GM19351 (cell line): ENCODE measurements at regions not wholly inside any gene's neighbourhood (a gene's known extent, or its start where the extent isn't known, plus 50 kb on each side); places are given as distances from the start of the nearest gene placed in this dataset.

ENCODE experiments used
- ATAC-seq: cut with Tn5 transposase; IDR thresholded peaks from one replicate; pipeline ENCODE4 v1.9.1; 2021; ENCODE audit warnings: mild to moderate bottlenecking, moderate library complexity; ENCODE audit not compliant: unreplicated experiment

DNA sequence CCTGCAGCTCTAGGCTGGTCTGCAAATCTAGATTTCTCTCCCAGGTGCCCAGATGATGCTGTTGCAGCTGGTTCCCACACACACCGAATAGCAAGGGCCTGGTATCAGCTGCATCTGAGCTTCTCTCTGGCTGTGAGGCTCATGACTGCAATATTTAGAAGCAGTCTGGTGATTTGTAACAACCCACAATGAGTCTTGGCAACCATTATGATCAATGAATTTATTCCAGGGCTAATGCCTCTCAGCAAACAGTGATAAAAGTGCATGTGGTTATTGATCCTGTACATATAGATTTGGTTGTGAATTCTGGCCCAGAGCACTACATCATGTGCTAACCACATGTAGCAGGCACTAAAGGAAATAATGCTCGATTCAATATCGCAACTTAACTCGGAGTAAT is 114.3 kb downstream of the ASCL4 start:
- no peak for ATAC-seq

DNA sequence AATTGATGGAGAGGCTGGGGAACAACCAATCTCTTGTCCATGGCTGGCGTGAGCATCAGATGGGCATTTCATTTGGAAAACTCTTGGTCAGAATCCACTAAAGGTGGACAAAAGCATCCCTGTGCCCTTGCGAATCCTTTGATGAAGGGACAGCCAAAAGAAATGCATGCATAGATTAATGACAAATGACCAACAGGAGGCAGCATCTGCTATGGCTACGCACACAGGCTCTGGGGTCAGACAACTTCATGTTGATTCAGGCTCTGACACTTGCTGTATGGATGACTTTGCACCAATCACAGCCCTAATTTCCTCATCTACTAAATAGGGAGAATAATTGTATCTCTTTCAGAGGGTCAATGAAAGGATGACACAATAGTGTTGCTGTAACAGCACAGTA is 117.5 kb downstream of the ASCL4 start:
- ATAC-seq = no peak

DNA sequence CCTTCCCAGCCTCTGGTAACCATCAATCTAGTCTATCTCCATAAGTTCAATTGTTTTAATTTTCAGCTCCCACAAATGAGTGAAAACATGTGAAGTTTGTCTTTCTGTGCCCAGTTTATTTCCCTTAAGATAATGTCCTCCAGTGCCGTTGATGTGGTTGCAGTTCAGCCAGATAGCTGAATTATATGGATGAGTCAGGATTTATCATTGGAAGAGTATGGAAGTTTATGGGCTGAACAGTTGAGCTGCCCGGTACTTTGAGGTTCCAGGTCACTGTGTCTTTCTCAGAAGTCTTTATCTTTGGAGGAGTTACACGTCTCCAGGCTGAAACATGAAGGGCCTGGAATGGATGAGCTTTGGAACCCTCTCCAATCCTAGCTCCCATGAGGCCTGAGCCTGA is 120.1 kb downstream of the ASCL4 start:
- ATAC-seq = no peak

DNA sequence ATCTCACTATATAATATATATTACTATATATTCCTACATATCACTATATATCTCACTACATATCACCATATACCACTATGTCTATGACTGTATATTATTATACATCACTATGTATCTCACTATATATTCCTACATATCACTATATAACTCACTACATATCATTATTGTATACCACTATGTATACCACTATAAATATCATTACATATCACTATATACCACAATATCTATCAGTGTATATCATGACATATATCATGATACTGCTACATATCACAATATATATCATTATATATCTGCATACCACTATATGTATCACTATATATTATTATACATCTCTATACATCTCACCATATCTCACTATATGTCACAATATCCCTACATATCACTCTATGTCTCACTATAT is 121.5 kb downstream of the ASCL4 start:
- ATAC-seq = no peak

DNA sequence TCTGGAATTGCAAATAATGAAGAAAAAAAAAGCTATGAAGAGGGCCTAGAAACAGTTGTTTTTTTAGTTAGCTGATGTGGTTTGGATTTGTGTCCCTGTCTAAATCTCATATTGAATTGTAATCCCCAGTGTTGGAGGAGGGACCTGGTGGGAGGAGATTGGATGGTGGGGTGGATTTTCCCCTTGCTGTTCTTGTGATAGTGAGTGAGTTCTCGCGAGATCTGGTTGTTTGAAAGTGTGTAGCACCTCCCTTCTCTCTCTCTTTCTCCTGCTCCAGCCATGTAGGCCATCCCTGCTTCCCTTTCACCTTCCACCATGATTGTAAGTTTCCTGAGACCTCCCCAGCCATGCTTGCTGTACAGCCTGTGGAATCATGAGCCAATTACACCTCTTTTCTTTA is 126.1 kb downstream of the ASCL4 start:
- no peak for ATAC-seq

DNA sequence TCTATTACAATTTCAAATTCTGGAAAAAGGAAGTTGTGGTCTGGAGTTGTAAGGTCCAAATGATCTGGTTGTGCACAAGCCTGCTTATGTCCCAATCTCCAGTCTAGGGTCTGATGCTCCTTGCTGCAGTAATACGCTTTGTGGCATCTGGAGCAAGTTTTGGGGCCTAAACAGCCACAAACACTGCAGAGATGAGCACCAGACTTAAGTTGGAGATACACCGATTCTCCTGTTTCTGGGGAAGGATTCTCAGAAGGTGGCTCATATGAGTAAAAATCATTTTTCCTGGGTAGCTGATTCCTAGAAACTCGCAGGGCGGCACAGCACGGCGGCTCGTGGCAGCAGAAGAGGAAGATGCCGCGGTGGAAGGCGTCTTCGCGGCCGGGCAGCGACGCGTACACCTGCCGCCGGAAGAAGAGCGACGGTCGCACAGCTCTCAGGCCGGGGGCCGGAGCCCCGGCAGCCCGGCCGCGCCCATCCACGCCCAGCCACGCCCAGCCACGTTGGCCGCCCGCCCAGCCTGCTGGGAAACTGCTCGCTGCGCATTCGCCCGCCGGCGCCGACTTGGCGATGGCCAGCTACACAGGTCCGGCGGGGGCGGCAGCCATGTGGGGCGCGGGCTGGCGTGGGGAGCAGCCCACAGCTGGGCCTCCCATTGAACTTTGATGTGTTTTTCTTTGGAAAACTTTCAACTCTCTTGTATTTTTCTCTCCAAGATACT is 129.0 kb downstream of the ASCL4 start:
- ATAC-seq = peak; percentile 97

DNA sequence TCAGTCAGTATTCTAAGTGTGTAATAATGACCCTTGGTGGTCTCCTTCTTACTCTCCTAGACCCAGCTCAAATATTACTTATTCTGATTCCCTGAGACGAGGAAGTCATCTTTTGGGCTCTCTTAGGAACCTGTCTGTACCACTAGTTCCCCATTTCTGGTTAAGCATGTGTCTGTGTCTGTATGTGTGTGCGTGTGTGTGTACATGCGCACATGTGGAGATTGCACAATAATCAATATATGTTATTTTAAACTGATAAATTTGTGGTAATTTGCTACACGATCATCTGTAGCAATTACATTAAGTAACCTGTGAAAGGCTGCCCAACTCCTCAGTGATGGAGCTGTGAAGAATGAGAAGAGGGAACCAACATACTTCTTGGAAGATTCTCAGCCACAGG is 132.2 kb downstream of the ASCL4 start:
- ATAC-seq = no peak

DNA sequence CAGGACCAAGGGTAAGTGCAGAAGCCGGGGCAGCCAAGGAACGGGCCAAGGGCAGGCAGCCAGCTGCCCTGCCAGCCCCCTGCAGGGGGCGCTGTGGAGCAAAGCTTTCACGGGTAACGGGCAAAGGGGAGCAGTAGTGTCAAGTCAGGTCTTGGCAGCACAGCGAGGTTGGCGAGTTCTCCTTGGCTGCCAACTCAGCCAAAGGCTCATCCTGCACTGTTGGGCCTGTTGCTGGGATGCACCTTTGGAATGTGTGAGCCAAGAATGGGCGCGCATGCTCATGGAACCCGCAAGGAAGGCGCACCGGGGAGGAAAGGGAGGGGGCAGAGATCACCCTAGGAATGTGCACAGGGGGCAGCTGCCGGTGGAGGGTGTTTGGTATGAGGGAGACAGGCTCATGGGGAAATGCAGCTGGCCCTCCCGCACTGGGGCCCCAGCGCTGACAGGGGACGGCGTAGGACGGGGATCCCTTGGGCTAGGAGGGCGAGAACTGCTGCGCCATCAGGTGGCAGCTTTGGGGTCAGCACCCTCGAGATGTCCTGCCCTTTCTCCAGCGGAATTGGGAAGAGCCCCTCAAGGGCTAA is 138.0 kb downstream of the ASCL4 start:
- peak; percentile 81 for ATAC-seq

DNA sequence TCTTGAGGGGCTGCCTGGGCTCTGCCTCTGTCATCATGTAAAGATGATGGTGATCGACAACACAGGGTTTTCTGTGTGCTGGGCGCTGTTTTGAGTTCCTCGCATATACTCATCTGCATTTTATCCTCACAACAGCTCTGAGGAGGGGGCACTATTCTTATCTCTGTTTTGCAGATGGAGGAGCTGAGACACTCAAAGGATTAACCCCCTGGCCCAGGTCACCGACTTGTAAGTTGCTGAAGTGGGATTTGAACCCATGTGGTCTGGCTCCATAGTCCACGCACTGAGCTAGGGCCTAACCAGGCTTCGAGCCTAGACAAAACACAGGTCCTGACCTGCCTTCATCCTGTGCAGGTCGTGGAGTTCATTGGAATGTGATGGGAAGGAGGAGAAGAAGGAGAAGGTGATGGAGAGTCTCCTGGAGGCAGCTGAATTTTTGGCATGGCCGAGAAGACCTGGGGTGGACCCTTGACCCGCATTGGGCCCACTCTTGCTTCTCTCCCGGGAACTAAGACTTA is 140.0 kb downstream of the ASCL4 start:
- no peak for ATAC-seq

DNA sequence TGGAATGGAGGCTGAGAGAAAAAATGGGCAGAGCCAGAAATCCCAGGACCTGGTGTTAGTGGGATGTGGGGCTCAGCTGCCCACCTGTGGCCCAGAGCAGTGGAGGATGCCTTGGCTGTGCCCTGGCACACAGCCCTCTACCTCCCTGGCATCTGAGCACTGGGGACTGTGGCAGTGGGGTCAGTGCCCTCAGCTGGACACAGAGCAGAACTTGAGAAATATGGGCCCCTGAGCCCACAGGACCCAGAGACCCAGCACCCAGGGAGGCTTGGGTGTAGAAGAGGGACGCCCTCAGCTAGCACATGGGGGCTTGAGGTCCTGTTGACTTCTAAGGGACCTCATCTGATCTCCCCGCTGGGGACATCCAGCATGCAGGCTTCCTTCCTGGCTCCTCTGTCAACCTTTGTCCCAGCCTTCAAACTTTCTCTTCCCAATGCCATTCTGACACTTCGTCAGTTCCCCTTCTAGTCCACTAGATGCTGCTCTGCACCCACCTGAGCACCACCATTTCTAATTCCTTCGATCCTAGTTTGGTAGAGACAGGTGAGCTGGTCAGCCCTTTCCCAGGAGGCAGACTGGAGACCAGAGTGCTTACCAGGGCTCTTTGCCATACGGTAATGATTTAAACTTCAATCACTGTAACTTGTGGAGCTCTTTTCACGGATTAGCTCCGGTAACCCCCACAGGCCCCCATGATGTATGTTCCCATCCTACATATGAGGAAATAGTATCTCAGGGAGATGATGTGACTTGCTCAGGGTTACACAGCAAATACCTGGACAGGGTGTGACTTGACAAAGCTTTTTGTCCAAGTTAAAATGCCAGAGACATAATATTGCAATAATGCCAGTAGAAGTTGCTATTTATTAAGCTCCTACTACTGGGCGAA is 143.7 kb downstream of the ASCL4 start:
- no peak for ATAC-seq

DNA sequence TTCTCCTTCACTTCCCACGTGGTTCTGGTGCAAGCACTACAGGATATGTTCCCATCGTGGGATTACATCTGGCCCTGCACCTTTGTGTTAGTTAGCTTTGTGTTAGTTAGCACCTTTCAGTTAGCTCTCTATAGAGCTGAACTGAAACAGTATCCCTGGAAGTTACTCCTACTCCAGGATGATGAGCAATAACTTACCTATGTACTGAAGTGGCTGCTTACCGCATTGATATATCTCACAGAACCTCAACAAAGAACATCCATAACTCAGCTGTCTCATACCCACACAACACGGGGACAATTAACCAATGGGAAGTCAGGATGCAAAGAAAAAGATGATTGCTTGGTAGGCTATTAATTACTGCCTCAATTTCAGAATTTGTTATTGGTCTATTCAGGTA is 146.6 kb downstream of the ASCL4 start:
- ATAC-seq = no peak

DNA sequence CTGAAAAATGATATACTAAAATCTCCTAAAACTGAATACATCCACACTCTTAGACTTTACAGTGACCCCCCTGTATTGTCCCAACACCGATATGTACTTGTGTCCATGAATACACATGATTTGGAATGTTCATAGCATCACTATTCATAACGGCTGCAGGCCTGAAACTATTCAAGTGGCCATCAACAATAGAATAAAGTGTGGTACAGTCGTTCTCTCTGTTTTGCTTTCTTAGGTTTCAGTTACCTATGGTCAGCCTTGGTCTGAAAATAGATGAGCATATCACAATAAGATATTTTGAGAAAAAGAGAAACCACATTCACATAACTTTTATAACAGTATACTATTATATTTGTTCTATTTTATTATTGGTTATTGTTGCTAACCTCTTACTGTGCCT is 150.6 kb downstream of the ASCL4 start:
- no peak for ATAC-seq

DNA sequence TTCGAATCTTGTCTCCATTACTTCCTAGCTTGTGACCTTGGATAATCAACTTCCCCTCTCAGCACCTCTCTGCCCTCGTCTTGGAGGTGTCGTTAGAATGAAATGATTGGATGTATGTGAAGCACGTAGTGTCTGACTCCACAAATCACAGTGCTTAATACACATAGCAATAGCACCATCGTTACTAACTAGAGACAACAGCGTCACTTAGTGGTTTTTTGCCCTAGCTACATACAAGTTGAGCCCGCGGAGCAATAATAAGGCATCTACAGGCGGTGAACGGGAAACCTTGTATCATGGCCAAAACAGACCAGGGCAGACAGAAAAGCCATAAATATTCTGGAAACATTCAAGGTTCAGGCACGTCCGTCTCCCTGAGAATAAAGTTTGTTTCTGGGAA is 154.9 kb downstream of the ASCL4 start:
- no peak for ATAC-seq

DNA sequence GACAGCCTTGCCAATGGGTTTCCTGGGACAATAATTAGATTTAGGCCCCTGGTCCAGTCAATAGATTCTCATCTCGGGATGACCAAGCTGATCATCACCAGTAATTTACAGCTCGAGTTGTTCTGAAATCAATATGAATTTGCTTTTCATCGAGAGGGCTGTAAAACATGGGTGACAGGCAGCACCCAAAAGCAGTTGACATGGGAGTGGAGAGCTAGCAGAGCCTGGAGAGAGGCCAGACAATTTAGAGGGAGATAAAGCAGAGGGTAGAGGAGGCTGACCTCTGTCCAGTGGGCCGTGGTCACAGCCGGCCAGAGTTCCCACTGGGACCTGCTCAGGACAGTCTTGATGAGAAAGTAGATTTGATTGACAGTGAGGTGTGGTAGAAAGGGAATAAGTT is 157.3 kb downstream of the ASCL4 start:
- ATAC-seq = no peak

DNA sequence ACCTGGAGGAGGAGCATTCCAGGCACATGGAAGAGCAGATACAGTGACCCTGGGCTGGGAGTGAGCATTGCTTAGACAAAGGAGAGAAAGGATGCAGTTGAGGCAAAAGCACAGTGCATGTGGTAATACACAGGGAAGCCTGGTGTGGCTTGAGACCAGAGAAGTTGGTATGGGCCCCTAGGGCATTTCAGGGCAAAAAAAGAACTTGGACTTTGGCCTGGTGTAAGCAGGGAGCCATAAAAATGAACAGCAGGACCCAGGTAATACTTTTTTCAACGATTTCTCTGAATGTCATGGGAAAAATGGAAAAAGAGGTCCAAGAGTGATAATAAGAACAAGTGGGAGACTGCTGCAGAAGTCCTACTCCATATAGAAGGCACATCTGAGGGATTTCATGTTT is 163.9 kb downstream of the ASCL4 start:
- ATAC-seq = no peak

DNA sequence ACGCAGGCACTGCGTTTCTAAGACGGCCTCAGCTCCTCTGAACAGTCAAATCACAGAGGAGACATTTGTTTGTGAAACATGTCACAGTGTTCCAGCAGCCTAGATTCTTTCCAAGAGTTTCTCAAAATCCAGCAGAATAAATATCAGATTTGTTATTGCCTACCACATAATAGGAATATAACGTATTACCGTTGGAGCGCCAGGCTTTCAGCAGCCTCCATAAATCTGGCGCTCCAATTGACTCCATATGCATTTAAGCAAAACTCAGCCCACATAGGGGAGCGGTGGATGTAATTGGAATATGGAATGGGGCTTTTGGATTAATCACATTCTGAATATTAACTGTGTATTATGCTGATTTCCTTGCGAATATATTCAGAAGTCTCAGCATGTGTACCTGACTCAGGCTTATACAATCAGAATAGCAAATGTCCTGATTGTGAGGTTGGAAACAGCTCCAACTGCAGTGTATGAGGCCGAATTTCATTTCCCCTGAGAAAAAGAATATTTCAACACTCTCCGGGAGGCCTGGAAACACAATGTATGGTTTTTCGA is 174.0 kb downstream of the ASCL4 start:
- ATAC-seq = no peak

DNA sequence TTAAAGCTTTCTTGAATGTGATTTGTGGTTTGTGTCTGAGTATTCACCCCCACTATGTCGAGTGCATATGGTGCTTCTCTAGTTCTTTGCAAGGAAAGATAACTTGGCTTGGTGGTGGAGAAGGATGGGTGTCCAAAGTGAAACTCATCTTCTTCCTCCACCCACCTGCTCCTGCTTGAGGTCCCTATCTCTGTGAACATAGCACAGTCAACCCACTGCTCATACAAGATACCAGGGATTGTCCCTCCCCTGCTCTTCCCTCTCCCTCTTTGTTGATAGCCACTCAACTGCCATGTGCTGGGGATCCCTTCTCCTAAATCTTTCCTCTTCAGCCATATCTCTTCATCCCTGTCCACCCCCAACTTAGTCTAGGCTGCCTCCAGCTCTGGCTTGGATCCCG is 176.5 kb downstream of the ASCL4 start:
- ATAC-seq = no peak

DNA sequence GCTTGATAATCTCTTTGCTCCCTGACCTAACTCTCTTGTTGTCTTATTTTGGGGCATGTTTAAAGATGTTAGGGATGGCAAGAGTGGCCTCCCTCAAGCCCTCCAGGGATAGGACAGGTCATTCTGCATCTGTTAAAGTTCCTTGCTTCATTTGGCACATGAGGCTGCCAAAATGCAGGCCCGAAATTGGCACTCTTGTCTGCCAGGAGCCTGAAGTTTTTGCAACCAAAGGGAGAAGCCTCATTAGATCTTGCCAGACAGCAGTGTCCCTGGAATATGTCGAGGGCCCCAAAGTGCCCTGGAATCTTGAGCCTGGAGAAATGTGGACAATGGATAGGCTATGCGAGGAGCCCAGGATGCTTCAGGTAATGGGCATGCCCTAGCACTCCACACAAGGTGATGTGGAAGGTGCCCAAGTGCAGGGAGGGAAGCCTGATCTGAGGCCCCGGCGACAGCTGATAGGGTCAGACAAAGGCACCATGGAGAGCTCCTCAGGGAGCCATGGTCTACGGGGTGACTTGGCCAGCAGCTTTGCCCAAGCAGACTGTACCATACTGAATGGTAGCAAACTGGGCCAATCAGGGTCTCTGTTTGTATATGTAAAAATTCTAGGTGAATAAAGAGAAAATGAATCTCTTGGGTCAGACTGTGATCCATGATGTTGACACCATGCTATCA is 173.0 kb upstream of the WSCD2 start:
- no peak for ATAC-seq

DNA sequence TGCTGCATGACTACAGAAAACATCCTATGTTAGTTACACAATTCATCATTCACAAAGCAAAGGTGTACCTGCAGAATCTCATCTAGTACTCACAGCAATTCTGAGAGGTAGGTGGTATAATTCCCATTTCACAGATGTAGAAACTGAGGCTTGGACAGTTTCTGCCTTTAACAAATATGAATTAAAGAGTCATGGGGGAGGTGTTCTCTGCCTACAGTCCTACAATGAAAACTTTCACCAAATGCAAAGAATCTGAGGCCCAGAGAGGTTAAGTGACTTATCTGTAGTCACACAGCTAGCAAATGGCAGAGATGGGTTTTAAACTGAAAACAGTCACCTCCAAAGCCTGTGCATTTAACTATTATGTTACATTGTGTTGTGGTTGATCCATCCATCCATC is 171.6 kb upstream of the WSCD2 start:
- ATAC-seq = no peak

DNA sequence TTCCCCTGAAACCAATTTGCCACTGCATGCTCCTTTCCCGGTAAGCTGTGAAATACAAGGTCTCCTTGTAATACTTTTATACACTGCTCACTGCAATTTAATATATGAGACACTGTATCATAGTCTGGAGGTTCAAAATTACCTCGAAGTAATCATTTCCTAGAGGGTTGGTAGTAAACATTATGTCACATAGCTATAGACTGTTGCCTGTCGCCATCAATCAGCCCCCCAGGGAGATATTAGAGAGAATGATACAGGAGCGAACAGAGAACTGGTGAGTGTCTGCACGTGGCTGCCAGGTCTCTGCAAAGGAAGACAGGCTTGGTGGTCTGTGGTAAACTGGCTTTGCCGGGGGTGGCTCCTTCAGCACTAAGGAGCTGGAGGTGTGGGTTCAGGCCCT is 165.5 kb upstream of the WSCD2 start:
- ATAC-seq = no peak

DNA sequence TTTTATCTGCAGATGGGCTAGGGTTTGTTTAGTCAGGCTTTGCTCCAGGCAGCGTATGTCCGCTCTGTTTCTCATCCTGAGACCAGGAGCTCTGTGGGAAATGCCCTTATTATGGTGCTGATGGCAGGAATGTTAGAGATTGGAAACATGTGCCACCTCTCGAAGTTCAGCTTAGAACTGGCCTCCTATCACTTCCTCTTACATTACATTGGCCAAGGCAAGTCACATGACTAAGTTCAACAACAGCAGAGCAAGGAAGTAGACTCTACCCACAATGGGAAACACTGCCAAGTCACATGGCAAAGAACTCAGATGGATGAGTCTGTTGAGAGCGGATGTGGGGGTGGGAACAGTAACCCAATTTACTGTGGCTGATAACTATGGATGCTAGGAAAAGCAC is 161.9 kb upstream of the WSCD2 start:
- ATAC-seq = no peak
